ENCODE measurements at regions not wholly inside any gene's neighbourhood (a gene's known extent, or its start where the extent isn't known, plus 50 kb on each side); places are given as distances from the start of the nearest gene placed in this dataset.

DNA sequence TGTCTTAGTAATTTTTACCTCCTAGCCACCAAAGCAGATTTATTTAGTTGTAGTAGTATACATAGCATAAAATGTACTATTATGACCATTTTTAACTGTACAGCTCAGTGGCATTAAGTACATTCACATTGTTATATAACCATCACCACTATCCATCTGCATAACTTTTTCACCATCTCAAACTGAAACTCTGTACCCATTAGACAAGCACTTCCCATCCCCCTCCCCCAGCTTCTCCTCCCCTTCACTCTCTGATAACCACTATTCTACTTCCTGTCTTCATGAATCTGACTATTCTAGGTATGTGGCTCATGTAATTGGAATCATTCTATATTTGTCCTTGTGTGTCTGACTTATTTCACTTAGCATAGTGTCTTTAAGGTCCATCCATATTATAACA is 71.9 kb downstream of the MRPL32 start:
- Mint-ChIP-seq H3K36me3 (ENCODE audit: low read depth) (no peaks in the 10 kb centered on the region), H3K27ac (no peak overlapping the region), H3K9me3 (peaks cover 2% of the 10 kb centered on the region), H3K27me3 (ENCODE audit: insufficient read depth) (no peaks in the 10 kb centered on the region), H3K4me1 (peaks cover 15% of the 10 kb centered on the region), H3K4me3 (no peak overlapping the region)
- TF ChIP-seq, protein P1, sequence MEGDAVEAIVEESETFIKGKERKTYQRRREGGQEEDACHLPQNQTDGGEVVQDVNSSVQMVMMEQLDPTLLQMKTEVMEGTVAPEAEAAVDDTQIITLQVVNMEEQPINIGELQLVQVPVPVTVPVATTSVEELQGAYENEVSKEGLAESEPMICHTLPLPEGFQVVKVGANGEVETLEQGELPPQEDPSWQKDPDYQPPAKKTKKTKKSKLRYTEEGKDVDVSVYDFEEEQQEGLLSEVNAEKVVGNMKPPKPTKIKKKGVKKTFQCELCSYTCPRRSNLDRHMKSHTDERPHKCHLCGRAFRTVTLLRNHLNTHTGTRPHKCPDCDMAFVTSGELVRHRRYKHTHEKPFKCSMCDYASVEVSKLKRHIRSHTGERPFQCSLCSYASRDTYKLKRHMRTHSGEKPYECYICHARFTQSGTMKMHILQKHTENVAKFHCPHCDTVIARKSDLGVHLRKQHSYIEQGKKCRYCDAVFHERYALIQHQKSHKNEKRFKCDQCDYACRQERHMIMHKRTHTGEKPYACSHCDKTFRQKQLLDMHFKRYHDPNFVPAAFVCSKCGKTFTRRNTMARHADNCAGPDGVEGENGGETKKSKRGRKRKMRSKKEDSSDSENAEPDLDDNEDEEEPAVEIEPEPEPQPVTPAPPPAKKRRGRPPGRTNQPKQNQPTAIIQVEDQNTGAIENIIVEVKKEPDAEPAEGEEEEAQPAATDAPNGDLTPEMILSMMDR (conservative IDR thresholded peaks at IDR 0.05) = no peak
- no peak for DNase-seq
- Histone ChIP-seq H3K27ac (ENCODE audit: low read depth, low read length) (no peak overlapping the region), H3K4me1 (ENCODE audit: control insufficient read depth, insufficient read depth, low read length) (peaks cover 4% of the 10 kb centered on the region), H3K4me3 (ENCODE audit: low read length) (no peak overlapping the region), H3K27me3 (ENCODE audit: control insufficient read depth, insufficient read depth, low read length, poor library complexity, severe bottlenecking) (no peaks in the 10 kb centered on the region), H3K9ac (ENCODE audit: extremely low read depth, low read length, poor library complexity, severe bottlenecking) (no peak overlapping the region), H3K9me3 (ENCODE audit: control insufficient read depth, low read length) (peaks cover 11% of the 10 kb centered on the region), H3K36me3 (ENCODE audit: control insufficient read depth, insufficient read depth, low read length) (no peaks in the 10 kb centered on the region)

DNA sequence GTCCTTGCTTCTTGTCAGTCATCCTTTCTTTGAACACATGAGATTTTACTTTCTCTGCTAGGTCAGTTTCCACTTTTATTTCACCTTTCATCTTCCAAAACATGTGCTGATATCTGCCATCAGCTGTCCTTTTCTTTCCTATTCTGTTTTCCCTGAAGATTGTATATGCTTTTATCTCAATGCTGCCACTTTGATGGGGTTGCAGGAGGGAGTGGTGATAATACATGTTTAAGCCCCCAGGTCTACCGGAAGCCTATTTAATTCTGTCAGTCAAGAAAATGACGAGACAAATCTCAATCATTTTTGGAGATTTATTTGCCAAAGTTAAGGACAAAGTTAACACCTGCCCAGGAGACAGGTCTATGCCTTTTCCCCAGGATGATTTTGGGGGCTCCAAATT is 73.8 kb downstream of the MRPL32 start:
- H3K27ac Mint-ChIP-seq = no peak overlapping the region
- Histone ChIP-seq H3K36me3 (ENCODE audit: control insufficient read depth, insufficient read depth, low read length) (no peaks in the 10 kb centered on the region), H3K27ac (ENCODE audit: low read depth, low read length) (no peak overlapping the region), H3K9me3 (ENCODE audit: control insufficient read depth, low read length) (peaks cover 11% of the 10 kb centered on the region), H3K9ac (ENCODE audit: extremely low read depth, low read length, poor library complexity, severe bottlenecking) (no peak overlapping the region), H3K27me3 (ENCODE audit: control insufficient read depth, insufficient read depth, low read length, poor library complexity, severe bottlenecking) (no peaks in the 10 kb centered on the region), H3K4me3 (ENCODE audit: low read length) (no peak overlapping the region), H3K4me1 (ENCODE audit: control insufficient read depth, insufficient read depth, low read length) (peaks cover 8% of the 10 kb centered on the region)
- H3K4me3 Mint-ChIP-seq = no peak overlapping the region
- H3K9me3 Mint-ChIP-seq = peaks cover 2% of the 10 kb centered on the region
- no peaks in the 10 kb centered on the region for H3K27me3 Mint-ChIP-seq (ENCODE audit: insufficient read depth)
- TF ChIP-seq, protein P1 (conservative IDR thresholded peaks at IDR 0.05) = no peak
- H3K4me1 Mint-ChIP-seq = peaks cover 14% of the 10 kb centered on the region
- WGBS, 2 experiments (ENCODE audit: insufficient coverage in 1 of 2, insufficient read length in 1 of 2) = 83 to 92% methylated on average over 2 of the region's 2 CpGs
- DNase-seq = no peak
- H3K36me3 Mint-ChIP-seq (ENCODE audit: low read depth) = no peaks in the 10 kb centered on the region

DNA sequence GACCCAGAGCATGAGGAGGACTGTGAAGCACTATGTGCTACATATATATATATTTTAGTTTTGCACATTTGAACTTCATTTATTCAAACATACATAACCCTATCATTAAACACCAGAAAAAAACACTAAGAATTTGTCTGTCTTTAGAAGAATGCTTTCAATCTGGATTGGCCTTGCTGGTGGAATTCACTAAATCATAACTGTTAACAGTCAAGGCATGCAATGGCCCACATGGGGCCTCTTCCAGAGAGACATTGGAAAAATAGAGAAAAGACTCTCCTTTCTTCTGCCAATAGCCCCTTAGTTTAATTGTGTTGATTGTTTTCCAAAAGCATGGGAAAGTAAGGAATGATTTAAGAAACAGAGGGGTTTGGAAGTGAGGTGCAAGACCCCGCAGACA is 77.9 kb downstream of the MRPL32 start:
- WGBS, 2 experiments (ENCODE audit: insufficient coverage in 1 of 2, insufficient read length in 1 of 2) = 75 to 100% methylated on average over 1 of the region's 1 CpG
- peaks cover 14% of the 10 kb centered on the region for H3K9me3 ChIP-seq (ENCODE audit: control insufficient read depth, low read length)
- DNase-seq = no peak
- Mint-ChIP-seq H3K27ac (no peak overlapping the region), H3K4me1 (peaks cover 36% of the 10 kb centered on the region), H3K4me3 (no peak overlapping the region), H3K27me3 (ENCODE audit: insufficient read depth) (peaks cover 2% of the 10 kb centered on the region), H3K9me3 (peaks cover 6% of the 10 kb centered on the region), H3K36me3 (ENCODE audit: low read depth) (no peaks in the 10 kb centered on the region)
- no peak overlapping the region for H3K9ac ChIP-seq (ENCODE audit: extremely low read depth, low read length, poor library complexity, severe bottlenecking)
- H3K4me1 ChIP-seq (ENCODE audit: control insufficient read depth, insufficient read depth, low read length) = peaks cover 19% of the 10 kb centered on the region
- TF ChIP-seq, protein P1 (conservative IDR thresholded peaks at IDR 0.05) = no peak
- H3K27me3 ChIP-seq (ENCODE audit: control insufficient read depth, insufficient read depth, low read length, poor library complexity, severe bottlenecking) = no peaks in the 10 kb centered on the region
- H3K36me3 ChIP-seq (ENCODE audit: control insufficient read depth, insufficient read depth, low read length) = no peaks in the 10 kb centered on the region
- no peak overlapping the region for H3K27ac ChIP-seq (ENCODE audit: low read depth, low read length)
- H3K4me3 ChIP-seq (ENCODE audit: low read length) = no peak overlapping the region

Data from endodermal cell (in vitro differentiated cells).